ENCODE measurements at regions not wholly inside any gene's neighbourhood (a gene's known extent, or its start where the extent isn't known, plus 50 kb on each side); places are given as distances from the start of the nearest gene placed in this dataset.

GRCh38 chr2:128465246-128466170 lies 146.8 kb upstream of the HS6ST1 start:
- Histone ChIP-seq H3K4me3 (no peak overlapping the region), H3K4me1 (no peaks in the 10 kb centered on the region), H3K9me3 (peaks cover 6% of the 10 kb centered on the region), H3K27me3 (no peaks in the 10 kb centered on the region), H3K27ac (no peak overlapping the region), H3K36me3 (no peaks in the 10 kb centered on the region)
- ATAC-seq (no peak), DNase-seq (peak; percentile 33)
- intact Hi-C loops (cut with DNase I) = no loop called here
- TF ChIP-seq, protein P1, sequence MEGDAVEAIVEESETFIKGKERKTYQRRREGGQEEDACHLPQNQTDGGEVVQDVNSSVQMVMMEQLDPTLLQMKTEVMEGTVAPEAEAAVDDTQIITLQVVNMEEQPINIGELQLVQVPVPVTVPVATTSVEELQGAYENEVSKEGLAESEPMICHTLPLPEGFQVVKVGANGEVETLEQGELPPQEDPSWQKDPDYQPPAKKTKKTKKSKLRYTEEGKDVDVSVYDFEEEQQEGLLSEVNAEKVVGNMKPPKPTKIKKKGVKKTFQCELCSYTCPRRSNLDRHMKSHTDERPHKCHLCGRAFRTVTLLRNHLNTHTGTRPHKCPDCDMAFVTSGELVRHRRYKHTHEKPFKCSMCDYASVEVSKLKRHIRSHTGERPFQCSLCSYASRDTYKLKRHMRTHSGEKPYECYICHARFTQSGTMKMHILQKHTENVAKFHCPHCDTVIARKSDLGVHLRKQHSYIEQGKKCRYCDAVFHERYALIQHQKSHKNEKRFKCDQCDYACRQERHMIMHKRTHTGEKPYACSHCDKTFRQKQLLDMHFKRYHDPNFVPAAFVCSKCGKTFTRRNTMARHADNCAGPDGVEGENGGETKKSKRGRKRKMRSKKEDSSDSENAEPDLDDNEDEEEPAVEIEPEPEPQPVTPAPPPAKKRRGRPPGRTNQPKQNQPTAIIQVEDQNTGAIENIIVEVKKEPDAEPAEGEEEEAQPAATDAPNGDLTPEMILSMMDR (IDR thresholded peaks at IDR 0.05) = no peak

DNA sequence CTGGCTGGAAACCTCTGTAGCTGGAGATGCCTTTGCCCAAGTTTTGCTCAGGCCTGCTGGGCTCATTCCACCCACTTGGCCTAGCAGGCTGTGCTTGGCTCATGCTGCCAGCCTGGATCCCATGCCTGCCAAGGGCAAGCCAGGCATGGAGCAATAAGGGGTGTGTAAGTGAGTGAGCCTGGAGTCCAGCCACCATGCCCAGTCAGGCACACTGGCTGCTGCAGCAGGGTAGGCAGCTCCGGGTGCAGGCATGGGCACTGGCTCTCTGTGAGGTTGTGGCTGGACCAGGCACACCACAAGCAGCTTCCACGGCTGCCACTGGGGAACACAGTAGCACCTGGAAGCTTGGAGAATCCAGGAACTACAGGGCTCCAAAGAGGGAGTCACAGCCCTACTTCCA lies 147.7 kb upstream of the HS6ST1 start:
- Histone ChIP-seq H3K9me3 (peaks cover 6% of the 10 kb centered on the region), H3K36me3 (no peaks in the 10 kb centered on the region), H3K4me3 (no peak overlapping the region), H3K27me3 (no peaks in the 10 kb centered on the region), H3K4me1 (no peaks in the 10 kb centered on the region), H3K27ac (no peak overlapping the region)
- ATAC-seq (peak; percentile 37), DNase-seq (peak; percentile 44)
- TF ChIP-seq, protein P1 (IDR thresholded peaks at IDR 0.05) = no peak
- intact Hi-C loops (cut with DNase I) = no loop called here

DNA sequence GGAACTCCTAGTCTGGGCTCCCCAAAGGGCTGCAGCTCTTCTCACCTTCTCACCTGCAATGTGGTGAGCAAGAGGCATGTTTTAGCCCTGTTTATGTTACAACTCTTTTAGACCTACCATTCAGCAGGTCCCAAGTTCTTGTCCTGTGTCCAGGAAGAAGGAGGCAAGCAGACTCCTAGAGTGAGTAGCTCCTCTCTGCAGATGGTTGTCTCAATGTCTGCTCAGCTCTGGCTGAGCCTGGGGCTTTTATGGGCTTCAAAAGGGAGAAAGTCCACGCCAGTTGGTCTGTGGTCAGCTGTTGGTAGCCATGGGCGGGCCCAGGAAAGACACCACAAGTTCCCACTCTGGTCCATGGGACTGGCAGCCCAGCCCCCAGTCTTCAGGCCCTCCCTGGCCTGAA lies 148.1 kb upstream of the HS6ST1 start:
- ATAC-seq (no peak), DNase-seq (no peak)
- Histone ChIP-seq H3K4me3 (no peak overlapping the region), H3K36me3 (no peaks in the 10 kb centered on the region), H3K4me1 (no peaks in the 10 kb centered on the region), H3K27ac (no peak overlapping the region), H3K27me3 (no peaks in the 10 kb centered on the region), H3K9me3 (peaks cover 6% of the 10 kb centered on the region)
- TF ChIP-seq, protein P1 (IDR thresholded peaks at IDR 0.05) = no peak
- intact Hi-C loops (cut with DNase I) = no loop called here

DNA sequence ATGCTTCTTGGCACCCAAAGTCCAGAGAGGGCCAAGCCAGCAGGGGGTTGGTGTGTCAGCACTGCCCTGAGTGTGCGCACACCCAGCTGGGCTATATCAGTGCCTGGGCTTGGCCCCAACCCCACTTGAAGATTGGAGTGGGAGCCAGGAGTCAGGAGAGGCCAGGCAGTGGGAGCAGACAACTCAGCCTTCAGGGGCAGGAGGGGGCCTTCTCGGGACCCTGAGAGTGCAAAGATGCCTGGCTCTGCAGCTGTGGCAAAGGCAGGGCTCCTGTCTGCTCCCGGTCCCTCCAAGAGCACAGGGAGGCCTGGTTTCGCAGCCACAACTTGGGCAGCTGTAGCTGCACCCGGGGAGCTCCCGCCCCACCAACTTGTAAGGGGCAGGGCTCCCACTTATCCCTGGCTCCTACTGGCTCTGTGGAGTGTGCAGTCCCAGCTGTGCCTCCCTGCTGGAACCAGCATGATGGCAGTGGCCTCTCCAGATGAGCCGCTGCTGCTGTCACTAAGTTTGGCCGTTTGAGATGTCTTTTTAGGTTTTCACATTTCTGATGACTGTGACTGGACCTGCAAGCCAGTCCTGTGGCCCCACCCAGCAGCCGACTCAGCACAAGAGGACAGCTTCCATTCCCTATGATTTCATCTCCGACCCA lies 148.8 kb upstream of the HS6ST1 start:
- Histone ChIP-seq H3K4me3 (no peak overlapping the region), H3K9me3 (peaks cover 6% of the 10 kb centered on the region), H3K27ac (no peak overlapping the region), H3K36me3 (no peaks in the 10 kb centered on the region), H3K4me1 (peaks cover 2% of the 10 kb centered on the region), H3K27me3 (no peaks in the 10 kb centered on the region)
- intact Hi-C loops (cut with DNase I) = no loop called here
- DNase-seq = peak; percentile 54
- peak; percentile 44 for ATAC-seq
- TF ChIP-seq, protein P1 (IDR thresholded peaks at IDR 0.05) = no peak

DNA sequence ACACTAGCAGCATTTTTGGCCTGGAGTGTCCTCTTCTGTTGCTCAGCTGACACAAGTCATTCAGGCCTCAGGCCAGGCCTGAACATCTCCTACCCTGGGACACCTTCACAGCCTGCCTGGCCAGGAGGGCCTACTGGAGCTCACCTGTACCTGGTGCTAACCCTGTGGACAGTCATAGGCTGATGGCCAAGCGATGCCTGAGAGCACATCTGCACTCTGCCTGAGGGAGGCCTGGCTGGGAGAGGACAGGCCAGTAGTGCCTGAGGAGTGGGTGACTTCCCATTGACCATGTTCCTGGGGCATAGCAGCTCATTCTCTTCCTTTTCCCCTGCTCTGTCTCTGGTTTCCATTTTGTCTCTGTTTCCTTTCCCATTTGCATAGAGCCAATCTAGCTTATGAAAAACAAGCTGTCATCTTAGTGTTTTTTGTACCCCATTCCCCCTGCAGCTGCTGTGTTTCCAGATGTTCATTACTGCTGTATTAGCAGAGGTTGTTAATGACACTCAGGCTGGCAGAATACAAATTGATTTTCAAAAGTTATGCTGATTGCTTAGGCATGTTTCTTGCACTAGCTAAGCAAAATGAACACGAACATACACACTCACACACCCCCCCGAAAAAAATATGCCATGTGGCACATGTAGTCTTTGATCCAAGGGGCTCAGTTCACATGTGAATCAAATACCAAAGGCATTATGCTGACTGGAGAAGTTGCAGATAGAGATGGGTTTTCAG lies 149.7 kb upstream of the HS6ST1 start:
- no peaks in the 10 kb centered on the region for H3K36me3 ChIP-seq
- H3K27ac ChIP-seq = no peak overlapping the region
- H3K4me3 ChIP-seq = no peak overlapping the region
- intact Hi-C loops (cut with DNase I) = no loop called here
- no peaks in the 10 kb centered on the region for H3K27me3 ChIP-seq
- ATAC-seq (no peak), DNase-seq (peak; percentile 39)
- H3K9me3 ChIP-seq = peaks cover 6% of the 10 kb centered on the region
- TF ChIP-seq, protein P1 (IDR thresholded peaks at IDR 0.05) = no peak
- peaks cover 7% of the 10 kb centered on the region for H3K4me1 ChIP-seq
